Right hindlimb (tissue), 1 donor: ENCODE measurements at regions not wholly inside any gene's neighbourhood (a gene's known extent, or its start where the extent isn't known, plus 50 kb on each side); places are given as distances from the start of the nearest gene placed in this dataset.
"Not testable (repeated sequence)": the region's sequence is repeated elsewhere in the genome, so short reads cannot be mapped to it uniquely, and the experiment has no call there.

Experiments
- DNase-seq: peaks from one replicate; pipeline ENCODE4 v3.0.0-alpha.2; 2018

- no peak for DNase-seq
Measured at GRCh38 chr3:75129101-75129500, 514.6 kb upstream of the CNTN3 start.

GRCh38 chr3:75136100-75136897, 521.8 kb upstream of the CNTN3 start:
- no peak for DNase-seq

- DNase-seq = no peak
Measured at GRCh38 chr3:75138345-75138744, 523.9 kb upstream of the CNTN3 start.

GRCh38 chr3:75140904-75141615, 523.1 kb upstream of the FRG2C start:
- DNase-seq = no peak

GRCh38 chr3:75144406-75144805, 519.7 kb upstream of the FRG2C start:
- no peak for DNase-seq

- no peak for DNase-seq
Measured at GRCh38 chr3:75171630-75172230, 492.4 kb upstream of the FRG2C start.

- no peak for DNase-seq
Measured at GRCh38 chr3:75176937-75177336, 487.2 kb upstream of the FRG2C start.

- DNase-seq = no peak
Measured at GRCh38 chr3:75180235-75180944, 483.7 kb upstream of the FRG2C start.

- DNase-seq = no peak
Measured at GRCh38 chr3:75180945-75181298, 483.2 kb upstream of the FRG2C start.

GRCh38 chr3:75188962-75189361, 475.2 kb upstream of the FRG2C start:
- DNase-seq = no peak

GRCh38 chr3:75192146-75192616, 471.9 kb upstream of the FRG2C start:
- peak; percentile 49 for DNase-seq

GRCh38 chr3:75193797-75194196, 470.3 kb upstream of the FRG2C start:
- DNase-seq = no peak

GRCh38 chr3:75214332-75214731, 449.8 kb upstream of the FRG2C start:
- not testable (repeated sequence) for DNase-seq

GRCh38 chr3:75218577-75218976, 445.6 kb upstream of the FRG2C start:
- no peak for DNase-seq

- no peak for DNase-seq
Measured at GRCh38 chr3:75220932-75221331, 443.2 kb upstream of the FRG2C start.

GRCh38 chr3:75224412-75224811, 439.7 kb upstream of the FRG2C start:
- DNase-seq = no peak

- DNase-seq = no peak
Measured at GRCh38 chr3:75232216-75232615, 431.9 kb upstream of the FRG2C start.

- no peak for DNase-seq
Measured at GRCh38 chr3:75235631-75236030, 428.5 kb upstream of the FRG2C start.

- no peak for DNase-seq
Measured at GRCh38 chr3:75237053-75237452, 427.1 kb upstream of the FRG2C start.

- no peak for DNase-seq
Measured at GRCh38 chr3:75237477-75237876, 426.7 kb upstream of the FRG2C start.

GRCh38 chr3:75241226-75241962, 422.7 kb upstream of the FRG2C start:
- not testable (repeated sequence) for DNase-seq

GRCh38 chr3:75242012-75242735, 422.0 kb upstream of the FRG2C start:
- no peak for DNase-seq
